Breast epithelium (tissue), 4 donors: ENCODE measurements at regions not wholly inside any gene's neighbourhood (a gene's known extent, or its start where the extent isn't known, plus 50 kb on each side); places are given as distances from the start of the nearest gene placed in this dataset.

ENCODE experiments used
- DNase-seq, 2 donors: peaks; one replicate each; pipeline ENCODE4 v3.0.0-alpha.2; 2019; ENCODE audit warnings: low spot score in 2 of 2
- H3K27ac ChIP-seq, 2 donors: fragments of 200-600 bp; sonication (generic) in 1 of 2; one replicate each; pipeline ENCODE4 v1.5.1; 2016 to 2019; ENCODE audit warnings: mild to moderate bottlenecking in 1 of 2
- H3K27me3 ChIP-seq, 2 donors: fragments of 200-600 bp; sonication (generic) in 1 of 2; one replicate each; pipeline versions ENCODE4 v1.5.1 to v1.6.0; 2017 to 2019; ENCODE audit warnings: control low read depth in 1 of 2, mild to moderate bottlenecking in 1 of 2
- H3K36me3 ChIP-seq: fragments of 200-600 bp; one replicate; pipeline ENCODE4 v1.5.1; 2019
- H3K4me1 ChIP-seq, 2 donors: fragments of 200-600 bp; sonication (generic); one replicate each; pipeline ENCODE4 v1.5.1; 2016 to 2019; ENCODE audit warnings: control low read depth in 1 of 2
- H3K4me3 ChIP-seq, 3 donors: fragments of 200-600 bp; sonication (generic); 1 replicate in 2 of 3; 2 replicates in 1 of 3; pipeline ENCODE4 v1.5.1; 2016 to 2019; ENCODE audit warnings: mild to moderate bottlenecking in 3 of 3, moderate library complexity in 2 of 3
- H3K9me3 ChIP-seq, 2 donors: fragments of 200-600 bp; sonication (generic) in 1 of 2; one replicate each; pipeline ENCODE4 v1.5.1; 2016 to 2019; ENCODE audit warnings: control low read depth in 1 of 2
- CTCF ChIP-seq, 3 donors: fragments of 450-650 bp; IDR thresholded peaks; one replicate each; pipeline ENCODE4 v1.5.1; 2016 to 2017; ENCODE audit warnings: antibody characterized with exemption in 3 of 3, mild to moderate bottlenecking in 3 of 3, moderate library complexity in 3 of 3
- POLR2A ChIP-seq: fragments of 450-650 bp; IDR thresholded peaks from one replicate; pipeline ENCODE4 v1.6.1; 2016; ENCODE audit warnings: antibody characterized with exemption, mild to moderate bottlenecking, moderate library complexity
- POLR2AphosphoS5 ChIP-seq, 3 donors: sonication (generic); formaldehyde crosslinking; IDR thresholded peaks; one replicate each; pipeline ENCODE4 v1.6.1; 2017; ENCODE audit warnings: antibody characterized with exemption in 3 of 3
- intact Hi-C: fragments of 100-400 bp; cut with DNase I; formaldehyde crosslinking; loops from one replicate; pipeline ENCODE4 v1.15.1; 2023; ENCODE audit warnings: low total_unique reads

DNA sequence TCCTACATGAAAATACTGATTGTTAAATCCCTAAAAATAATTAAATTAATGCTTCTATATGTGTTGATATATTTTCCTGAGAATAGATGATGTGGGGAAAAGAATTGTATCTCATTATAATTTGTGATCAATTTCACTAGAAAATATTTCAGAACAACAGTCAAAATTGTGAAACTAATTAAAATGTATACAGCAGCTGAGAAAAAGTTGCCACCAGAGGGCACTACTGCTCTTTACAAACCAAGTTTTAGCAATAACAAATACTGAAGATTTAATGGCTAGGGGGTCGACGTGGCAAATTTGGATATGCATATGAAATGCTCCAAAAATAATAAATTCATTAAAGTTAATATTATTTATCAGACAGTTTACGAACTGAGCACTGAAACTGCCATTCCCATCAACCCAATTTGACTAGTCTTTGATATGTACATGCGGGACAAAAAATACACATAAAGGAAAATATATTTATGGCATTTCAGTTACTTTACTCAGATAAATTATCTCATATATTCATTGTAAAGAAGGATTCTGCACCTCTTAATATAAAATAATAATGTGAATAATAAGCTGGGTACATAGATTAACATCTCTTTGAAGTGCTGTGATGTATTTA, 96.3 kb upstream of the TMPRSS15 start:
- intact Hi-C loops, result no loop called here
- H3K4me3 ChIP-seq, result no peak overlapping the region
- TF ChIP-seq POLR2AphosphoS5 (IDR thresholded peaks at IDR 0.05), result no peak
- TF ChIP-seq CTCF (IDR thresholded peaks at IDR 0.05), result peak in 2 of 3 donors; percentile 43 to 52
- no peak for TF ChIP-seq POLR2A
- H3K27ac ChIP-seq, result no peak overlapping the region
- H3K27me3 ChIP-seq, result no peaks in the 10 kb centered on the region
- no peak for DNase-seq
- no peaks in the 10 kb centered on the region for H3K4me1 ChIP-seq
- H3K36me3 ChIP-seq, result no peaks in the 10 kb centered on the region
- H3K9me3 ChIP-seq, result peaks cover 0 to 6% of the 10 kb centered on the region in 2 donors

DNA sequence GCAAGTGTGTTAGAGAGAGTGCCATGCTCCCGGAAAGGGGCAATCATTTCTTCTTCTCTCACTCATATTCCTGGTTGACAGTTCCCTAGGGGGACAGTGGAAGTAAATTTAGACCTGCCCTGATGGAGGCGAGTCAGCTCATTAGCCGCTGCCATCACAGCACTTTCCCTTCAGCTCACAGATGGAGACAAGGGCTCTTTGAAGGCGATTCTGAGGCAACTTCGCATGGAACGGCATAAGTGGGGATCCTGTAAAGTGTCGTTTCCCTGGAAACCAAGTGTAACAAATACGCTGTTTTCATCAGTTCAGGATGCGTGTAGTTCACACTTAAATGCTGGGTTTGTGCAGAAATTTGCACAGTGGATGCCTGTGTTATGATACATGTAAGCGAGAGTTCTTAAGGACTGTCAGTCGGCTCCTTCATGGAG, 114.5 kb upstream of the TMPRSS15 start:
- no peaks in the 10 kb centered on the region for H3K9me3 ChIP-seq
- DNase-seq, result no peak
- no peaks in the 10 kb centered on the region for H3K4me1 ChIP-seq
- no peaks in the 10 kb centered on the region for H3K27me3 ChIP-seq
- TF ChIP-seq POLR2A (no peak), POLR2AphosphoS5 (IDR thresholded peaks at IDR 0.05) (no peak), CTCF (IDR thresholded peaks at IDR 0.05) (no peak)
- intact Hi-C loops, result no loop called here
- no peak overlapping the region for H3K27ac ChIP-seq
- H3K4me3 ChIP-seq, result no peak overlapping the region
- no peaks in the 10 kb centered on the region for H3K36me3 ChIP-seq

- DNase-seq, result no peak
- TF ChIP-seq CTCF (IDR thresholded peaks at IDR 0.05) (no peak), POLR2A (no peak), POLR2AphosphoS5 (IDR thresholded peaks at IDR 0.05) (no peak)
- Histone ChIP-seq H3K36me3 (no peaks in the 10 kb centered on the region), H3K9me3 (no peaks in the 10 kb centered on the region), H3K4me1 (no peaks in the 10 kb centered on the region), H3K27me3 (no peaks in the 10 kb centered on the region), H3K27ac (no peak overlapping the region), H3K4me3 (no peak overlapping the region)
- intact Hi-C loops, result no loop called here
Measured at GRCh38 chr21:18521204-18521603, 117.6 kb upstream of the TMPRSS15 start.

- no peak for DNase-seq
- Histone ChIP-seq H3K27me3 (no peaks in the 10 kb centered on the region), H3K4me3 (no peak overlapping the region), H3K9me3 (no peaks in the 10 kb centered on the region), H3K36me3 (no peaks in the 10 kb centered on the region), H3K27ac (no peak overlapping the region), H3K4me1 (no peaks in the 10 kb centered on the region)
- intact Hi-C loops, result no loop called here
- TF ChIP-seq CTCF (IDR thresholded peaks at IDR 0.05) (no peak), POLR2AphosphoS5 (IDR thresholded peaks at IDR 0.05) (no peak), POLR2A (no peak)
Measured at GRCh38 chr21:18522181-18522972, 118.8 kb upstream of the TMPRSS15 start.
